ENCODE measurements at regions not wholly inside any gene's neighbourhood (a gene's known extent, or its start where the extent isn't known, plus 50 kb on each side); places are given as distances from the start of the nearest gene placed in this dataset.

GRCh38 chr11:94681852-94682251 lies 86.3 kb upstream of the AMOTL1 start (continued):
- no peak for TF ChIP-seq JUNB (IDR thresholded peaks at IDR 0.05)

- CTCF ChIA-PET: interaction anchor here (0.8 kb wide), 1 partner anchor 35 kb away, joined by 3 read pairs; no protein-coding TSS in a partner anchor
- POLR2A ChIA-PET: no interaction called here
- DNase-seq (ENCODE audit: low read depth in 1 of 2, low spot score in 1 of 2): no peak
- Histone ChIP-seq H3K4me3 (no peak overlapping the region), H3K9me3 (no peaks in the 10 kb centered on the region), H3K4me1 (no peaks in the 10 kb centered on the region), H3K27ac (no peak overlapping the region), H3K4me2 (no peak overlapping the region)
- FAIRE-seq: no peak
- no peak for ATAC-seq
- TF ChIP-seq SMC3 (IDR thresholded peaks at IDR 0.05) (no peak), RAD21 (conservative IDR thresholded peaks at IDR 0.05 in 1 of 2, IDR thresholded peaks at IDR 0.05 in 1 of 2) (no peak), RNF2 (IDR thresholded peaks at IDR 0.05; ENCODE audit: borderline replicate concordance, low read depth) (no peak), RARB (CRISPR knock-in tag; IDR thresholded peaks at IDR 0.05) (no peak), POLR2AphosphoS2 (conservative IDR thresholded peaks at IDR 0.05; ENCODE audit: low read length) (no peak)
- WGBS (ENCODE audit: missing lambda C conversion rate): 80% methylated on average over 4 of the region's 4 CpGs
These were observed 73.7 kb upstream of the AMOTL1 start for GRCh38 chr11:94694309-94695060.

- FAIRE-seq: no peak
- no peak overlapping the region for H3K4me3 ChIP-seq
These were observed 71.0 kb upstream of the AMOTL1 start for GRCh38 chr11:94697156-94697555.

GRCh38 chr11:94700622-94701021 lies 67.5 kb upstream of the AMOTL1 start:
- no peaks in the 10 kb centered on the region for H3K4me1 ChIP-seq
- TF ChIP-seq ZC3H11A (IDR thresholded peaks at IDR 0.05): no peak
- TF ChIP-seq ELK1 (IDR thresholded peaks at IDR 0.05; ENCODE audit: low read depth, low read length): no peak
- TF ChIP-seq ZNF302 (CRISPR knock-in tag; IDR thresholded peaks at IDR 0.05): no peak
- TF ChIP-seq HEYL (CRISPR knock-in tag; IDR thresholded peaks at IDR 0.05): no peak
- TF ChIP-seq BHLHE40 (IDR thresholded peaks at IDR 0.05; ENCODE audit: low read depth, low read length): no peak
- TF ChIP-seq ZSCAN20 (CRISPR knock-in tag; IDR thresholded peaks at IDR 0.05): no peak
- TF ChIP-seq EHF (CRISPR knock-in tag; IDR thresholded peaks at IDR 0.05): no peak
- TF ChIP-seq RCOR1 (IDR thresholded peaks at IDR 0.05; ENCODE audit: low read depth, low read length): no peak
- TF ChIP-seq EHMT2 (IDR thresholded peaks at IDR 0.05; ENCODE audit: low read depth): no peak
- no peak for TF ChIP-seq REST (IDR thresholded peaks at IDR 0.05)
- no peak for TF ChIP-seq FOSL2 (IDR thresholded peaks at IDR 0.05)
- no peak for TF ChIP-seq FOSL2 (CRISPR knock-in tag; IDR thresholded peaks at IDR 0.05)
- no peak for TF ChIP-seq NPAS2 (CRISPR knock-in tag; IDR thresholded peaks at IDR 0.05; ENCODE audit: borderline replicate concordance)
- no peak for TF ChIP-seq FOSB (CRISPR knock-in tag; IDR thresholded peaks at IDR 0.05)
- no peak for TF ChIP-seq SREBF2 (IDR thresholded peaks at IDR 0.05)
- no peak for TF ChIP-seq POLR2A (IDR thresholded peaks at IDR 0.05; ENCODE audit: low read length)
- no peak for TF ChIP-seq KDM1A (IDR thresholded peaks at IDR 0.05; ENCODE audit: low read depth)
- no peak for TF ChIP-seq MAZ (IDR thresholded peaks at IDR 0.05; ENCODE audit: borderline replicate concordance, low read depth, low read length)
- no peak for TF ChIP-seq NFE2L2 (conservative IDR thresholded peaks at IDR 0.05; ENCODE audit: low read length)
- no peak for ATAC-seq
- 46% methylated on average over 1 of the region's 1 CpG for WGBS (ENCODE audit: missing lambda C conversion rate)
- no peak for FAIRE-seq
- no peak overlapping the region for H3K4me2 ChIP-seq
- DNase-seq (ENCODE audit: low read depth in 1 of 2, low spot score in 1 of 2): no peak
- H3K9me3 ChIP-seq: no peaks in the 10 kb centered on the region
- CTCF ChIA-PET: interaction anchor here (0.6 to 1.2 kb wide), 2 partner anchors 22 to 427 kb away, joined by 3 read pairs; no protein-coding TSS in a partner anchor
- POLR2A ChIA-PET: no interaction called here
- no peak overlapping the region for H3K27ac ChIP-seq
- no peak overlapping the region for H3K4me3 ChIP-seq

More at GRCh38 chr11:94697156-94697555, 71.0 kb upstream of the AMOTL1 start:
- Histone ChIP-seq H3K4me1 (no peaks in the 10 kb centered on the region), H3K27ac (no peak overlapping the region), H3K4me2 (no peak overlapping the region), H3K9me3 (no peaks in the 10 kb centered on the region)
- ATAC-seq (no peak), DNase-seq (ENCODE audit: low read depth in 1 of 2, low spot score in 1 of 2) (no peak)
- no peak for TF ChIP-seq TFCP2L1 (CRISPR knock-in tag; IDR thresholded peaks at IDR 0.05)
- no peak for TF ChIP-seq HDAC2 (IDR thresholded peaks at IDR 0.05)
- TF ChIP-seq ZC3H11A (IDR thresholded peaks at IDR 0.05): no peak
- no peak for TF ChIP-seq CBX8 (IDR thresholded peaks at IDR 0.05)
- CTCF ChIA-PET: no interaction called here
- POLR2A ChIA-PET: no interaction called here
